SK-N-SH (cell line): ENCODE measurements at regions not wholly inside any gene's neighbourhood (a gene's known extent, or its start where the extent isn't known, plus 50 kb on each side); places are given as distances from the start of the nearest gene placed in this dataset.

ENCODE experiments used
- CTCF ChIA-PET: fragments of 300-600, 350-600 bp; formaldehyde crosslinking; extraction: SDS; loops from one replicate; lab custom pipeline; 2021; lab: Yijun Ruan, JAX
- POLR2A ChIA-PET: fragments of 350-600 bp; sonication (Branson Sonifier 250); formaldehyde crosslinking; extraction: SDS; loops from one replicate; lab custom pipeline; 2020; ENCODE audit warnings: antibody characterized with exemption, inconsistent platforms; lab: Yijun Ruan, JAX
- DNase-seq: peaks from one replicate; pipeline ENCODE4 v3.0.0; 2012
- H2AFZ ChIP-seq: fragments of 200-600 bp; sonication (generic); 2 replicates; pipeline ENCODE4 v1.8.1; 2016; ENCODE audit warnings: antibody characterized with exemption, mild to moderate bottlenecking, low read depth
- H3F3A ChIP-seq: fragments of 200-600 bp; sonication (generic); replicated peaks from 2 replicates; pipeline ENCODE3; 2016; ENCODE audit warnings: antibody characterized with exemption, mild to moderate bottlenecking; ENCODE audit not compliant: insufficient read depth
- H3K27ac ChIP-seq, 2 experiments: fragments of 200-500 bp in 1 of 2; fragments of 200-600 bp in 1 of 2; sonication (Bioruptor generic) in 1 of 2; sonication (generic), shearing (Covaris generic) in 1 of 2; 2 replicates each; pipeline versions ENCODE4 v1.5.1 to v1.6.1; 2014 to 2016; ENCODE audit warnings: low read depth in 2 of 2, inconsistent platforms in 1 of 2, low read length in 1 of 2, mild to moderate bottlenecking in 1 of 2, mixed read lengths in 1 of 2
- H3K27me3 ChIP-seq: fragments of 200-600 bp; sonication (generic), shearing (Covaris generic); 2 replicates; pipeline ENCODE4 v1.6.1; 2016; ENCODE audit warnings: mixed run types; ENCODE audit not compliant: insufficient read depth
- H3K36me3 ChIP-seq, 2 experiments: fragments of 200-500 bp in 1 of 2; fragments of 200-600 bp in 1 of 2; sonication (Bioruptor generic) in 1 of 2; sonication (generic) in 1 of 2; replicated peaks in 1 of 2; 2 replicates each; pipeline versions ENCODE3 to v1.5.1; 2014 to 2016; ENCODE audit warnings: low read length in 1 of 2, mild to moderate bottlenecking in 1 of 2; ENCODE audit not compliant: insufficient read depth in 2 of 2, control insufficient read depth in 1 of 2
- H3K4me1 ChIP-seq, 2 experiments: fragments of 200-500 bp in 1 of 2; fragments of 200-600 bp in 1 of 2; sonication (Bioruptor generic) in 1 of 2; sonication (generic), shearing (Covaris generic) in 1 of 2; 2 replicates each; pipeline versions ENCODE4 v1.5.1 to v1.6.1; 2014 to 2016; ENCODE audit warnings: low read depth in 1 of 2, low read length in 1 of 2, mixed run types in 1 of 2; ENCODE audit not compliant: insufficient read depth in 2 of 2, control insufficient read depth in 1 of 2
- H3K4me2 ChIP-seq: fragments of 200-600 bp; sonication (generic), shearing (Covaris generic); 2 replicates; pipeline ENCODE4 v1.6.1; 2017; ENCODE audit warnings: mixed run types
- H3K4me3 ChIP-seq, 2 experiments: fragments of 200-500 bp in 1 of 2; fragments of 200-600 bp in 1 of 2; sonication (Bioruptor generic) in 1 of 2; sonication (generic), shearing (Covaris generic) in 1 of 2; 2 replicates each; pipeline versions ENCODE4 v1.5.1 to v1.8.1; 2014 to 2016; ENCODE audit warnings: low read depth in 2 of 2, inconsistent platforms in 1 of 2, low read length in 1 of 2, mild to moderate bottlenecking in 1 of 2, mixed read lengths in 1 of 2, moderate library complexity in 1 of 2
- H3K79me2 ChIP-seq: fragments of 200-600 bp; sonication (generic); 2 replicates; pipeline ENCODE4 v1.8.1; 2017; ENCODE audit warnings: mild to moderate bottlenecking; ENCODE audit not compliant: insufficient read depth
- H3K9ac ChIP-seq: fragments of 200-600 bp; sonication (generic); 2 replicates; pipeline ENCODE4 v1.6.1; 2017; ENCODE audit warnings: mixed run types
- H3K9me2 ChIP-seq: fragments of 200-600 bp; sonication (generic); 2 replicates; pipeline ENCODE4 v1.6.1; 2017; ENCODE audit warnings: mixed run types
- H3K9me3 ChIP-seq: fragments of 200-600 bp; sonication (generic); 2 replicates; pipeline ENCODE4 v1.6.1; 2017; ENCODE audit warnings: mixed run types, mild to moderate bottlenecking, moderate library complexity
- H4K20me1 ChIP-seq: fragments of 200-600 bp; sonication (generic); 2 replicates; pipeline ENCODE4 v1.6.1; 2017; ENCODE audit warnings: mild to moderate bottlenecking, mixed run types; ENCODE audit not compliant: insufficient read depth
- CHD2 ChIP-seq: fragments of 150-350 bp; IDR thresholded peaks from 2 replicates; pipeline ENCODE4 v1.6.1; 2018; ENCODE audit warnings: low read length; ENCODE audit not compliant: partially characterized antibody
- CTCF ChIP-seq: fragments of 200-600 bp; sonication (generic); IDR thresholded peaks from 2 replicates; pipeline ENCODE4 v1.6.1; 2017; ENCODE audit warnings: antibody characterized with exemption, mild to moderate bottlenecking, moderate library complexity
- ELF1 ChIP-seq: IDR thresholded peaks from 2 replicates; pipeline ENCODE4 v1.4.0; 2012
- EP300 ChIP-seq, 2 experiments: IDR thresholded peaks; 2 replicates each; pipeline versions ENCODE4 v1.4.0 to v1.6.1; 2012; ENCODE audit warnings: borderline replicate concordance in 1 of 2, low read depth in 1 of 2, low read length in 1 of 2
- EZH2phosphoT487 ChIP-seq: fragments of 200-600 bp; sonication (generic); IDR thresholded peaks from 2 replicates; pipeline ENCODE4 v1.6.1; 2017; ENCODE audit warnings: low read depth, mixed run types, mild to moderate bottlenecking, antibody characterized with exemption, moderate library complexity, borderline replicate concordance
- FOSL2 ChIP-seq: IDR thresholded peaks from 2 replicates; pipeline ENCODE4 v1.4.0; 2012; ENCODE audit warnings: low read depth, mild to moderate bottlenecking, moderate library complexity, borderline replicate concordance
- FOXJ3 ChIP-seq: sonication (generic); formaldehyde crosslinking; IDR thresholded peaks from 2 replicates; pipeline ENCODE4 v1.5.1; 2020; ENCODE audit warnings: mild to moderate bottlenecking, missing genetic modification reagents
- GABPA ChIP-seq: IDR thresholded peaks from 2 replicates; pipeline ENCODE4 v1.4.0; 2012; ENCODE audit warnings: low read depth, mild to moderate bottlenecking
- GATA2 ChIP-seq: sonication (generic); formaldehyde crosslinking; IDR thresholded peaks from 2 replicates; pipeline ENCODE4 v1.5.0; 2020; ENCODE audit warnings: mild to moderate bottlenecking, missing genetic modification reagents
- NFIC ChIP-seq: IDR thresholded peaks from 2 replicates; pipeline ENCODE4 v1.4.0; 2012; ENCODE audit warnings: borderline replicate concordance
- NRF1 ChIP-seq: IDR thresholded peaks from 2 replicates; pipeline ENCODE4 v1.6.1; 2012; ENCODE audit warnings: low read depth, mild to moderate bottlenecking, low read length
- RAD21 ChIP-seq: IDR thresholded peaks from 2 replicates; pipeline ENCODE4 v1.6.1; 2012; ENCODE audit warnings: mild to moderate bottlenecking, low read length
- RXRA ChIP-seq: IDR thresholded peaks from 2 replicates; pipeline ENCODE4 v1.4.0; 2012; ENCODE audit warnings: low read depth, mild to moderate bottlenecking, borderline replicate concordance
- SMC3 ChIP-seq: IDR thresholded peaks from 2 replicates; pipeline ENCODE4 v1.6.1; 2012; ENCODE audit warnings: low read depth, low read length, improper control_type of control experiment
- TCF12 ChIP-seq: IDR thresholded peaks from 2 replicates; pipeline ENCODE4 v1.4.0; 2012
- USF1 ChIP-seq: IDR thresholded peaks from 2 replicates; pipeline ENCODE4 v1.4.0; 2012; ENCODE audit warnings: low read depth, borderline replicate concordance
- YY1 ChIP-seq: IDR thresholded peaks from 2 replicates; pipeline ENCODE4 v1.4.0; 2012; ENCODE audit warnings: low read depth, mild to moderate bottlenecking
- WGBS: methylation state at CpG from one replicate; pipeline ENCODE4 v1.1.6; 2017; ENCODE audit warnings: low lambda C conversion rate; 5-methylcytosine and 5-hydroxymethylcytosine counted together
- TF ChIP-seq, protein P1 (sequence below): IDR thresholded peaks from 2 replicates; pipeline ENCODE4 v1.4.0; 2012; ENCODE audit warnings: low read depth
- TF ChIP-seq, protein P2 (sequence below): IDR thresholded peaks from 2 replicates; pipeline ENCODE4 v1.6.1; 2012; ENCODE audit warnings: mild to moderate bottlenecking, low read depth, low read length, moderate library complexity
- TF ChIP-seq, protein P3 (sequence below): fragments of 150-350 bp; IDR thresholded peaks from 2 replicates; pipeline ENCODE4 v1.6.1; 2016; ENCODE audit warnings: mild to moderate bottlenecking, low read depth, low read length

DNA sequence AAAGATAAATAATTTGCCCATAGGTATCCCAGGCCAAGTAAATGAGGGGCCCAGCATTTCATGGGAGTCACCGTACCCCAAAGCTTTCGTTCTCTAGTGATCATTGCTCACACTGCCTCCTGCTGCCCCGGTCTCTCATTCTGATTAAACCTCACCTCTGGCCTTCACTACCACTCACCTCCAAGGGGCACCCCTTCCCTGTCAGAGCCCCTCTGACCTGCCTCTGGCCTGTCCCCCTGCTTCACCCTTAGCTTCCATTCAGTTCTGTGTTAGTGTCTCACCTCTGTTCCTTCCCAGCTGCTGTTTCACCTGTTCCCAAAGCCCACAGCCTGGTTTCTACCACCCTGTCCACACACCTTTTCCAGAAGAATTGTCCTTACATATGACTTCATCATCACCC, 150.3 kb upstream of the E2F8 start:
- ChIA-PET POLR2A (no interaction called here), CTCF (interaction anchor here (1.6 kb wide), 1 partner anchor 10 kb away, joined by 4 read pairs; no protein-coding TSS in a partner anchor)
- H4K20me1 ChIP-seq = no peaks in the 10 kb centered on the region
- H3K4me2 ChIP-seq = no peak overlapping the region
- TF ChIP-seq YY1 = no peak
- no peak for TF ChIP-seq RXRA
- no peak for TF ChIP-seq EP300 (IDR thresholded peaks at IDR 0.05; ENCODE audit: borderline replicate concordance in 1 of 2, low read depth in 1 of 2, low read length in 1 of 2)
- TF ChIP-seq GATA2 (CRISPR knock-in tag) = no peak
- no peak for TF ChIP-seq FOSL2
- no peak for TF ChIP-seq CTCF
- no peak for TF ChIP-seq USF1
- no peak for TF ChIP-seq RAD21
- TF ChIP-seq TCF12 = no peak
- no peak for TF ChIP-seq CHD2
- TF ChIP-seq ELF1 = no peak
- TF ChIP-seq, protein P1, sequence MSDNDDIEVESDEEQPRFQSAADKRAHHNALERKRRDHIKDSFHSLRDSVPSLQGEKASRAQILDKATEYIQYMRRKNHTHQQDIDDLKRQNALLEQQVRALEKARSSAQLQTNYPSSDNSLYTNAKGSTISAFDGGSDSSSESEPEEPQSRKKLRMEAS = no peak
- no peak for TF ChIP-seq FOXJ3 (CRISPR knock-in tag)
- TF ChIP-seq GABPA = no peak
- TF ChIP-seq SMC3 = no peak
- TF ChIP-seq, protein P2, sequence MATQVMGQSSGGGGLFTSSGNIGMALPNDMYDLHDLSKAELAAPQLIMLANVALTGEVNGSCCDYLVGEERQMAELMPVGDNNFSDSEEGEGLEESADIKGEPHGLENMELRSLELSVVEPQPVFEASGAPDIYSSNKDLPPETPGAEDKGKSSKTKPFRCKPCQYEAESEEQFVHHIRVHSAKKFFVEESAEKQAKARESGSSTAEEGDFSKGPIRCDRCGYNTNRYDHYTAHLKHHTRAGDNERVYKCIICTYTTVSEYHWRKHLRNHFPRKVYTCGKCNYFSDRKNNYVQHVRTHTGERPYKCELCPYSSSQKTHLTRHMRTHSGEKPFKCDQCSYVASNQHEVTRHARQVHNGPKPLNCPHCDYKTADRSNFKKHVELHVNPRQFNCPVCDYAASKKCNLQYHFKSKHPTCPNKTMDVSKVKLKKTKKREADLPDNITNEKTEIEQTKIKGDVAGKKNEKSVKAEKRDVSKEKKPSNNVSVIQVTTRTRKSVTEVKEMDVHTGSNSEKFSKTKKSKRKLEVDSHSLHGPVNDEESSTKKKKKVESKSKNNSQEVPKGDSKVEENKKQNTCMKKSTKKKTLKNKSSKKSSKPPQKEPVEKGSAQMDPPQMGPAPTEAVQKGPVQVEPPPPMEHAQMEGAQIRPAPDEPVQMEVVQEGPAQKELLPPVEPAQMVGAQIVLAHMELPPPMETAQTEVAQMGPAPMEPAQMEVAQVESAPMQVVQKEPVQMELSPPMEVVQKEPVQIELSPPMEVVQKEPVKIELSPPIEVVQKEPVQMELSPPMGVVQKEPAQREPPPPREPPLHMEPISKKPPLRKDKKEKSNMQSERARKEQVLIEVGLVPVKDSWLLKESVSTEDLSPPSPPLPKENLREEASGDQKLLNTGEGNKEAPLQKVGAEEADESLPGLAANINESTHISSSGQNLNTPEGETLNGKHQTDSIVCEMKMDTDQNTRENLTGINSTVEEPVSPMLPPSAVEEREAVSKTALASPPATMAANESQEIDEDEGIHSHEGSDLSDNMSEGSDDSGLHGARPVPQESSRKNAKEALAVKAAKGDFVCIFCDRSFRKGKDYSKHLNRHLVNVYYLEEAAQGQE = no peak
- TF ChIP-seq NRF1 = no peak
- TF ChIP-seq EZH2phosphoT487 = no peak
- no peak for TF ChIP-seq NFIC
- TF ChIP-seq, protein P3, sequence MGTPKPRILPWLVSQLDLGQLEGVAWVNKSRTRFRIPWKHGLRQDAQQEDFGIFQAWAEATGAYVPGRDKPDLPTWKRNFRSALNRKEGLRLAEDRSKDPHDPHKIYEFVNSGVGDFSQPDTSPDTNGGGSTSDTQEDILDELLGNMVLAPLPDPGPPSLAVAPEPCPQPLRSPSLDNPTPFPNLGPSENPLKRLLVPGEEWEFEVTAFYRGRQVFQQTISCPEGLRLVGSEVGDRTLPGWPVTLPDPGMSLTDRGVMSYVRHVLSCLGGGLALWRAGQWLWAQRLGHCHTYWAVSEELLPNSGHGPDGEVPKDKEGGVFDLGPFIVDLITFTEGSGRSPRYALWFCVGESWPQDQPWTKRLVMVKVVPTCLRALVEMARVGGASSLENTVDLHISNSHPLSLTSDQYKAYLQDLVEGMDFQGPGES = no peak
- H3K36me3 ChIP-seq = no peaks in the 10 kb centered on the region
- no peaks in the 10 kb centered on the region for H3F3A ChIP-seq
- no peak overlapping the region for H3K27ac ChIP-seq
- no peak for DNase-seq
- H3K9ac ChIP-seq = no peak overlapping the region
- H3K9me3 ChIP-seq = no peaks in the 10 kb centered on the region
- WGBS = 74% methylated on average over 3 of the region's 3 CpGs
- H3K9me2 ChIP-seq = no peaks in the 10 kb centered on the region
- H2AFZ ChIP-seq = no peak overlapping the region
- peaks cover 18% of the 10 kb centered on the region; the same call in 1 of the 2 replicates for H3K27me3 ChIP-seq
- H3K4me3 ChIP-seq = no peak overlapping the region
- H3K4me1 ChIP-seq = no peaks in the 10 kb centered on the region
- no peaks in the 10 kb centered on the region for H3K79me2 ChIP-seq
